Neutrophil (primary cell): ENCODE measurements at regions not wholly inside any gene's neighbourhood (a gene's known extent, or its start where the extent isn't known, plus 50 kb on each side); places are given as distances from the start of the nearest gene placed in this dataset.

Source experiments
- H3K27ac ChIP-seq: fragments of 200-600 bp; sonication (generic); 2 replicates; pipeline ENCODE4 v1.5.1; 2016; ENCODE audit warnings: mild to moderate bottlenecking, moderate library complexity
- H3K27me3 ChIP-seq: fragments of 200-600 bp; sonication (generic); 2 replicates; pipeline ENCODE4 v1.6.0; 2016; ENCODE audit warnings: mild to moderate bottlenecking
- H3K36me3 ChIP-seq: fragments of 200-600 bp; sonication (generic); 2 replicates; pipeline ENCODE4 v1.5.1; 2017
- H3K4me1 ChIP-seq, 2 experiments: fragments of 200-600 bp in 1 of 2; sonication (generic) in 1 of 2; 1 replicate in 1 of 2; 2 replicates in 1 of 2; pipeline versions ENCODE4 v1.5.1 to v1.6.1; 2013 to 2016; ENCODE audit warnings: low read depth in 1 of 2, low read length in 1 of 2, mild to moderate bottlenecking in 1 of 2, moderate library complexity in 1 of 2; ENCODE audit not compliant: control insufficient read depth in 1 of 2, insufficient read depth in 1 of 2
- H3K4me3 ChIP-seq, 2 experiments: fragments of 200-600 bp in 1 of 2; sonication (generic) in 1 of 2; 1 replicate in 1 of 2; 2 replicates in 1 of 2; pipeline ENCODE4 v1.5.1; 2013 to 2016; ENCODE audit warnings: low read depth in 1 of 2, low read length in 1 of 2, mild to moderate bottlenecking in 1 of 2, moderate library complexity in 1 of 2
- H3K9me3 ChIP-seq: fragments of 200-600 bp; sonication (generic); 2 replicates; pipeline ENCODE4 v1.5.1; 2016
- CTCF ChIP-seq: fragments of 200-600 bp; sonication (generic); IDR thresholded peaks from 2 replicates; pipeline ENCODE4 v1.5.1; 2016; ENCODE audit warnings: antibody characterized with exemption

GRCh38 chr4:10810411-10810810 lies 125.8 kb upstream of the CLNK start:
- Histone ChIP-seq H3K36me3 (no peaks in the 10 kb centered on the region), H3K9me3 (no peaks in the 10 kb centered on the region), H3K4me3 (no peak overlapping the region), H3K27ac (no peak overlapping the region), H3K4me1 (no peaks in the 10 kb centered on the region), H3K27me3 (no peaks in the 10 kb centered on the region)
- no peak for TF ChIP-seq CTCF

DNA sequence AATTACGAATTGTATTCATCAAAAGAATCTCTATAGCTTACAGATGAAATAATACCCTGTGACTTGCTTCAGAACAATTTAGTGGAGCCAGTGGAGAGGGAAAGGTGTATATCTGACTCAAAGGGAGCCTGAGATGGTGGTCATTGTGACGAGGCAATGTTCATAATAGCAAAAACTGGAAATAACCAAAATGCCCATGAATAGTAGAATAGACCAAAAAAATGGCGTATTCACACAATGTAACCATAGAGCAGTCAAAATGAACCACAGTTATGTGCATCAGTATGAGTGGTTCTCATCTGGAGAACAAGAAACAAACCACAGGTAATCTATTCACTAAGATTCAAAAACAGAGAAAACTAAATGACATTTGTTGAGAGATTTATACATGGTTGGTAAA lies 125.3 kb upstream of the CLNK start:
- no peaks in the 10 kb centered on the region for H3K27me3 ChIP-seq
- H3K36me3 ChIP-seq, result no peaks in the 10 kb centered on the region
- H3K4me3 ChIP-seq, result no peak overlapping the region
- H3K27ac ChIP-seq, result no peak overlapping the region
- no peak for TF ChIP-seq CTCF
- no peaks in the 10 kb centered on the region for H3K4me1 ChIP-seq
- H3K9me3 ChIP-seq, result no peaks in the 10 kb centered on the region

- H3K27me3 ChIP-seq, result no peaks in the 10 kb centered on the region
- no peak for TF ChIP-seq CTCF
- H3K27ac ChIP-seq, result no peak overlapping the region
Observed at GRCh38 chr4:10808591-10808990, 124.0 kb upstream of the CLNK start.

DNA sequence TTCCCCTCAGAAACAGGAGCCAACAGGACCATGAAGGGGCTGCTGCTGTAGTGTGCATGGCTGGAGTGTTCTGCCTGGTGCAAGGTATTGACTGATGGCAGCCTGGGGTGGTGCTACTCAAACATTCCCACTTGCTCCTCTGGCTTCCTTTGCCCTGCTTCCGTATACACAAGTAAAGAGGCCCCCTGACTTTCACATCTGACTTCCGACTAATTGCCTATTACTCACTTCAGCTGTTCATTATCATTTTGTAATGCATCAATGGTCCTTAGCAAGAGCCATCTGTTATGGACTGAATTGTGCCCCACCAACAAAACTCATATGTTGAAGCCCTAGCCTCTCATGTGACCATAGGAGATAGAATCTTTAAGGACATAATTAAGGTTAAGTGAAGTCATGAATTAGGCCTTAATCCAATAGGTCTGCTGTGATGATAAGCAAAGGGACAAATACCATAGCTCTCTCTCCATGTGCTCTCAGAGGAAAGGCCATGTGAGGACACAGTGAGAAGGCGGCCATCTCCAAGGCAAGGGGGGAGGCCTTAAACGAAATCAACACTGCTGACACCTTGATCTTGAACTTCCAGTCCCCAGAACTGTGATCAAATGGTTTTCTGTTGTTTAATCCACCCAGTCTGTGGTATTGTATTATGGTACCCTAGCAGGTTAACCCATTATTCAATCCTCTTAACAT lies 122.5 kb upstream of the CLNK start:
- TF ChIP-seq CTCF, result no peak
- H3K4me3 ChIP-seq, result no peak overlapping the region
- no peaks in the 10 kb centered on the region for H3K36me3 ChIP-seq
- no peaks in the 10 kb centered on the region for H3K4me1 ChIP-seq
- no peak overlapping the region for H3K27ac ChIP-seq
- H3K27me3 ChIP-seq, result no peaks in the 10 kb centered on the region
- H3K9me3 ChIP-seq, result no peaks in the 10 kb centered on the region

More at GRCh38 chr4:10808591-10808990, 124.0 kb upstream of the CLNK start:
- Histone ChIP-seq H3K9me3 (no peaks in the 10 kb centered on the region), H3K4me1 (no peaks in the 10 kb centered on the region), H3K36me3 (no peaks in the 10 kb centered on the region), H3K4me3 (no peak overlapping the region)

GRCh38 chr4:10803713-10804343 lies 119.3 kb upstream of the CLNK start:
- H3K27me3 ChIP-seq, result no peaks in the 10 kb centered on the region
- H3K4me3 ChIP-seq, result no peak overlapping the region
- no peaks in the 10 kb centered on the region for H3K36me3 ChIP-seq
- H3K9me3 ChIP-seq, result no peaks in the 10 kb centered on the region
- H3K27ac ChIP-seq, result no peak overlapping the region
- H3K4me1 ChIP-seq, result no peaks in the 10 kb centered on the region
- no peak for TF ChIP-seq CTCF
